ENCODE measurements at regions not wholly inside any gene's neighbourhood (a gene's known extent, or its start where the extent isn't known, plus 50 kb on each side); places are given as distances from the start of the nearest gene placed in this dataset.
"Not testable (repeated sequence)": the region's sequence is repeated elsewhere in the genome, so short reads cannot be mapped to it uniquely, and the experiment has no call there.

GRCh38 chrX:137884813-137885212, 318.9 kb downstream of the ZIC3 start:
- DNase-seq = not testable (repeated sequence)

- DNase-seq = no peak
Observed at GRCh38 chrX:137891431-137891830, 325.5 kb downstream of the ZIC3 start.

GRCh38 chrX:137896123-137896522, 330.2 kb downstream of the ZIC3 start:
- DNase-seq = no peak

DNA sequence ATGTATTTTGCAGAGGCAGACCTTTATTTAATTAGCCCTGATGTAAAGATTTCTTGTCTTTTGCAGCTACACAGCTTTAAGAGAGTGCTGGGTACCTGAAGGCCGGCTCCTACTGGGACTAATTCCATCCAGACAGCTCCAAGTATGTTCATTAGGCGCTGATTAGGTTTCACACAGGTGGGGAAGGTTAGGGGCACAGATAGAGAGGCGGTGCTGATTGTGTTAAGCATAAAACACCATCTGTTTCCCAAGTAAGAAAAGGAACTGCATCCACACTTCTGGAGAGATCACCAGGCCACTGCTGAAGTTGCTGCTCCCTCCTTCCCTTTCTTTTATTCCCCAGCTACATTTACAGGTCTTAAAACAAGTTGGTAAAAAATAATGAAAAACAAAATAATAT, 349.5 kb downstream of the ZIC3 start:
- DNase-seq = no peak

DNA sequence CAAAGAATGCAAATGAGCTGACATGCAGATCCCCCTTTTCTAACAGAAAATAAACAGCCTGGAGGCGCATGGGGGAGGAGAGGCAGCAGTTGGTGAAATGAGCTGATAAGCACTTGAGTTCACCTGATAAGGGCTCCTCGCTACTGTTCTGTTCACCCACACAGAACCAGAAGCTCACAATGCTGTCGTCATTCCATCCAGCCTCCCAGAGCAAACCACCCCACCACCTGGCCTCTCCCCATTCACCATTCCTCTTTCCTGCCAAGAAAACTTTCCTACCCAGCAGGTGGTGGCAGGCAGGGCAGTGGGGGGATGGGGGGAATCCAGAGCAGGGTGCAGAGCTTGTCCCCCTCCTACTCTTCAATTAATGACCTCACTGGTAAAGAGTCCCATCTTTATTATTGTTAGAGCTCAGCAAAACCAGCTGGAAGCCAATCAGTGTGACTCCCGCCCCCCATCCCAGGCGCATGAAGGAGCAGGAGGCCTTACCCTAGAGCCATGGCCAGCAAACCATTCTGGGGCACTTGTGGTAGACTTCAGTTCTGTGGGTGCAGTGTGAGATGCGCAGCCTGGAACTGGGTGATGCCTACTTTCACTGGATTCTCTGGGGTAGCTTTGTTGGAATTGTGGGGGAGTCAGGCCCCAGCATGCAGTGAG, 350.3 kb downstream of the ZIC3 start:
- DNase-seq = peak; percentile 82

- peak; percentile 67 for DNase-seq
Observed at GRCh38 chrX:137926090-137926489, 360.2 kb downstream of the ZIC3 start.

GRCh38 chrX:137929951-137930350, 364.0 kb downstream of the ZIC3 start:
- DNase-seq = no peak

DNA sequence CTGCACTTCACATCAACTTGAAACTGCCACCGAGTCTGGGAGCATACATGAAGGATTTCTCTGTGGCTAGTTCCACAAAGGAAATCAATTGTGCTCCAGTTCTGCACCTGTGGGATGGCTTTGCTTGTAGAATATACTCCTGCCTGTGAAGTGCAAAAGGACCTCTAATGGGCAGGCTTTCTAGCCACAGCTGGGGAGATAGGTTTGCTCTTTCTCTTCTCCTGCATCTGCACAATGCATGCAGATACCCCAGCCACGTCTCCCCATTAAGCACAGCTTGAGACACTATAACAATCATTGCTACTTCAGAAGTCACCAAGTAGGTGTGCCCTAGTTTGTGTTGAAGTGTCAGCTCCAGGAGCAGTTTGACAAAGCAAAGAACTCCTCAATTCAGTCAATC, 364.6 kb downstream of the ZIC3 start:
- DNase-seq = no peak

- DNase-seq = not testable (repeated sequence)
Observed at GRCh38 chrX:137934214-137934613, 368.3 kb downstream of the ZIC3 start.

GRCh38 chrX:137934887-137935286, 369.0 kb downstream of the ZIC3 start:
- not testable (repeated sequence) for DNase-seq

- DNase-seq = peak; percentile 16
Observed at GRCh38 chrX:137945470-137945869, 379.5 kb downstream of the ZIC3 start.

GRCh38 chrX:137969191-137969590, 403.3 kb downstream of the ZIC3 start:
- DNase-seq = no peak

- no peak for DNase-seq
Observed at GRCh38 chrX:137982472-137983172, 416.7 kb downstream of the ZIC3 start.

DNA sequence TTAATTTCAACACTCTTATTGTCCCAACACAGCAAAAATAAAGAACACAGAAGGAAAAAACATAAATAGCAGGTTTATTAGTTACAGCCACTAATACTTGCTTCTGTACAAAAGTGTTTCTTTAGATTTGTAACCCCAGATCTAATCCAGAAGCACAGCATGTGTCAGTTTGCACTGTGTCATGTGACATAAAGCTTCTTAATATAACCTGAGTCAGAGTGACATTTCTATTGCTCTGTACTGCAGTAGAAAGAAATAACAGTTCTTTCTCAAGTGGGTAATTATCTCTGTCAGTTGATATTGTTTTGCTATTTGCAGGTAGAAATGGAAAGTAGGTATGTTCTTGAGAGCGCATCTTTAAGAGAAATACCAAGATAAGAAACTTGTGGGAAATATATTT, 422.5 kb downstream of the ZIC3 start:
- peak; percentile 47 for DNase-seq

GRCh38 chrX:137998619-137999018, 432.7 kb downstream of the ZIC3 start:
- DNase-seq = no peak

DNA sequence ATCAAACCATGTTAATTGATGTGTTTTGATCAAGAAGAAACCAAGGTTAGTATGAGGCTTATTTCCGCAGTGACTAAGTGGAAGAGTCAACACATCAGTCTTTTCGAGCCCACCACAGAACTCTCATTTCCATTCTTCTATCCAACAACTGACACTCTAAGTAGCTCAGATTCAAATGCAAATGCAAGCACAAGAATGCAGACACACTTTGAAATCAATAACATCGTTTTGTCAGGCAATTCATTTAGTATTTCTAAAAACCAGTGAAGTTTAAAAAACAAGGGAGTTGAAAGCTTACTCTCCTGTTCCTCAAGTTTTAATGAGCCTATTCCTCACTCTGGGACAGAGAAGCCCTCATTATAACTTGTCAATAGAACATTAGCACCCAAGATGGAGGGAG, 433.1 kb downstream of the ZIC3 start:
- DNase-seq = no peak

- DNase-seq = no peak
Observed at GRCh38 chrX:137999552-137999951, 433.6 kb downstream of the ZIC3 start.

GRCh38 chrX:138001226-138001625, 435.3 kb downstream of the ZIC3 start:
- DNase-seq = peak; percentile 63

- DNase-seq = no peak
Observed at GRCh38 chrX:138006180-138006579, 440.3 kb downstream of the ZIC3 start.

- DNase-seq = no peak
Observed at GRCh38 chrX:138008281-138008680, 442.4 kb downstream of the ZIC3 start.

GRCh38 chrX:138011468-138011867, 445.5 kb downstream of the ZIC3 start:
- DNase-seq = no peak

- no peak for DNase-seq
Observed at GRCh38 chrX:138014577-138014976, 448.6 kb downstream of the ZIC3 start.

GRCh38 chrX:138018145-138018799, 452.3 kb downstream of the ZIC3 start:
- DNase-seq = peak; percentile 45

DNA sequence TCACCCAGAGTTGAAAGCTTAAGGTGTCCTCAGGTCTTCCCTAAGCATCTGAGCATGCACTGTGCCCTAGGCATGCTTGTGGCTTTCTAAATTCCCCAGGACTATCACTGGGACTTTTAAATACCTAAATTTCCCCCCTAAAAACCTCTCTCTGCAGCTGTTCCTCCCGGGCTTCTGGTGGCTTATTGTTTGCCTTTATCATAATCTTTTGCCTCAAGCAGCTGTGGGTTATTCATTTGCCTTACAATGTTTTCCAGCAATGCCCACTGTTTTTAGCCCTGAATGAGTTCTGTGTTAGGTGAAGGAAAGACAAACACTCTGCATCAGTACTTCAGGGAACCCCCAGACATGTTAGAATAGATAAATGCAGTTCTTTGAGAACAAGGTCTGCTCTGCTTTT, 455.0 kb downstream of the ZIC3 start:
- no peak for DNase-seq

Data from DMS153 (cell line).